B cell (primary cell): ENCODE measurements at regions not wholly inside any gene's neighbourhood (a gene's known extent, or its start where the extent isn't known, plus 50 kb on each side); places are given as distances from the start of the nearest gene placed in this dataset.

Experiments
- ATAC-seq: fragments of 200-7000 bp; cut with Tn5 transposase; one replicate; pipeline ENCODE4 v1.10.0; 2021; ENCODE audit warnings: low read depth, mild to moderate bottlenecking, moderate number of reproducible peaks, moderate library complexity
- CTCF ChIA-PET: fragments of 350-600 bp; sonication (Branson Sonifier 250); formaldehyde crosslinking; loops from one replicate; lab custom pipeline; 2021; ENCODE audit warnings: antibody characterized with exemption, inconsistent platforms; lab: Charles Lee
- POLR2A ChIA-PET: fragments of 350-600 bp; sonication (Branson Sonifier 250); formaldehyde crosslinking; loops from one replicate; lab custom pipeline; 2021; ENCODE audit warnings: antibody characterized with exemption; lab: Charles Lee
- DNase-seq: peaks from one replicate; pipeline ENCODE4 v3.0.0; 2013
- H2AFZ ChIP-seq: 2 replicates; pipeline ENCODE4 v1.6.1; 2012; ENCODE audit warnings: mild to moderate bottlenecking, low read depth, low read length; ENCODE audit not compliant: insufficient read depth, poor library complexity, severe bottlenecking
- H3K27ac ChIP-seq, 2 donors: 1 replicate in 1 of 2; 2 replicates in 1 of 2; pipeline ENCODE4 v1.5.1; 2012 to 2013; ENCODE audit warnings: low read length in 2 of 2, mild to moderate bottlenecking in 2 of 2, moderate library complexity in 1 of 2
- H3K27me3 ChIP-seq, 4 experiments: fragments of 200-600 bp in 1 of 4; sonication (generic) in 1 of 4; replicated peaks in 1 of 4; 1 replicate in 2 of 4; 2 replicates in 2 of 4; pipeline versions ENCODE4 v1.6.1 to v1.7.0; 2013 to 2016; ENCODE audit warnings: low read length in 3 of 4, mild to moderate bottlenecking in 2 of 4, mixed read lengths in 1 of 4, moderate library complexity in 1 of 4; ENCODE audit not compliant: insufficient read depth in 4 of 4, control insufficient read depth in 3 of 4; ENCODE audit errors: control extremely low read depth in 1 of 4
- H3K36me3 ChIP-seq, 2 experiments: replicated peaks in 1 of 2; 1 replicate in 1 of 2; 2 replicates in 1 of 2; pipeline versions ENCODE4 v1.6.1 to v1.7.1; 2013; ENCODE audit warnings: low read length in 1 of 2; ENCODE audit not compliant: insufficient read depth in 2 of 2, control insufficient read depth in 1 of 2; ENCODE audit errors: control extremely low read depth in 1 of 2, extremely low read depth in 1 of 2
- H3K4me1 ChIP-seq, 2 donors: fragments of 200-600 bp in 1 of 2; sonication (generic) in 1 of 2; 1 replicate in 1 of 2; 2 replicates in 1 of 2; pipeline versions ENCODE4 v1.5.1 to v1.6.1; 2013 to 2017; ENCODE audit warnings: low read length in 2 of 2; ENCODE audit not compliant: control insufficient read depth in 2 of 2, insufficient read depth in 2 of 2
- H3K4me2 ChIP-seq: replicated peaks from 2 replicates; pipeline ENCODE3; 2012; ENCODE audit warnings: mild to moderate bottlenecking, low read depth, low read length; ENCODE audit not compliant: poor library complexity, severe bottlenecking
- H3K4me3 ChIP-seq, 5 experiments: fragments of 200-600 bp in 1 of 5; sonication (generic) in 1 of 5; 1 replicate in 3 of 5; 2 replicates in 2 of 5; pipeline versions ENCODE4 v1.5.1 to v1.7.0; 2011 to 2016; ENCODE audit warnings: low read length in 4 of 5, mild to moderate bottlenecking in 4 of 5, low read depth in 2 of 5, control low read depth in 1 of 5, moderate library complexity in 1 of 5; ENCODE audit not compliant: insufficient read depth in 1 of 5; ENCODE audit errors: control extremely low read depth in 1 of 5, extremely low read depth in 1 of 5
- H3K79me2 ChIP-seq: fragments of 200-600 bp; sonication (generic); one replicate; pipeline ENCODE4 v1.6.0; 2016; ENCODE audit warnings: low read length; ENCODE audit not compliant: control insufficient read depth, insufficient read depth
- H3K9ac ChIP-seq: fragments of 200-600 bp; sonication (generic); 2 replicates; pipeline ENCODE4 v1.6.1; 2017; ENCODE audit warnings: mild to moderate bottlenecking, low read length, moderate library complexity
- H3K9me3 ChIP-seq, 3 donors: one replicate each; pipeline versions ENCODE4 v1.6.1 to v1.7.1; 2013; ENCODE audit warnings: low read length in 2 of 3; ENCODE audit not compliant: control insufficient read depth in 2 of 3, insufficient read depth in 1 of 3; ENCODE audit errors: control extremely low read depth in 1 of 3
- H4K20me1 ChIP-seq: 2 replicates; pipeline ENCODE4 v1.6.0; 2012; ENCODE audit warnings: mild to moderate bottlenecking, low read length; ENCODE audit not compliant: insufficient read depth, control insufficient read depth, poor library complexity, severe bottlenecking
- H3K27ac Mint-ChIP-seq: one replicate; pipeline ENCODE4 v1.8.0; 2021; ENCODE audit warnings: mixed read lengths
- H3K27me3 Mint-ChIP-seq: one replicate; pipeline ENCODE4 v1.8.0; 2021; ENCODE audit warnings: mixed read lengths
- H3K4me1 Mint-ChIP-seq: one replicate; pipeline ENCODE4 v1.8.0; 2021; ENCODE audit warnings: mixed read lengths
- H3K4me3 Mint-ChIP-seq: one replicate; pipeline ENCODE4 v1.8.0; 2021; ENCODE audit warnings: mixed read lengths
- H3K9me3 Mint-ChIP-seq: one replicate; pipeline ENCODE4 v1.8.0; 2022; ENCODE audit warnings: mixed read lengths; ENCODE audit not compliant: insufficient read depth
- EZH2 ChIP-seq: IDR thresholded peaks from 2 replicates; pipeline ENCODE4 v1.6.1; 2012; ENCODE audit warnings: borderline replicate concordance, low read depth, mild to moderate bottlenecking, moderate library complexity, low read length; ENCODE audit not compliant: insufficient read depth, poor library complexity, severe bottlenecking
- WGBS: methylation state at CpG from one replicate; pipeline ENCODE4 v1.1.5; 2013; ENCODE audit warnings: missing lambda C conversion rate; ENCODE audit not compliant: insufficient coverage; 5-methylcytosine and 5-hydroxymethylcytosine counted together
- intact Hi-C: fragments of 100-400 bp; cut with micrococcal nuclease; formaldehyde crosslinking; loops from one replicate; pipeline ENCODE4 v1.10.0; 2022
- TF ChIP-seq, protein P1 (sequence below): fragments of 200-600 bp; IDR thresholded peaks from one replicate; pipeline ENCODE4 v1.8.0; 2022; ENCODE audit warnings: antibody characterized with exemption, mild to moderate bottlenecking

DNA sequence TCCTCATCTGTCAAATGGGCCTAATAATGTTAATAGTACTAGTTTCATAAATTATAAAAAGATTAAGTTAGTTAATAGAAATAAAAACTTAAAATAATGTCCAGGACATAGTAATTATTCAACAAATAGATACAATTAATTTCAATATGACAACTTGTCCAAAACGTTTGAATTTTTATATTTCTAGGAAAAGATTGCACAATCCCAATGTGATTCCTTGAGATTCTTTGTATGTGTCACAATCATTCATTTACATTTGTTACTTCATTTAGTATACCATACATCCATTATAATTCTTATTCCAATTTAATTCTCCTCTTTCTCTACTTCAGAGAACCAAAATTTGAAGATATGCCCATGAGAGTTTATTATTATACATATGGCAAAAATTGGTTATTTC, 554.2 kb downstream of the GABRG1 start:
- no peak overlapping the region for H3K4me3 ChIP-seq
- ChIA-PET POLR2A (no interaction called here), CTCF (interaction anchor here (0.7 kb wide), 1 partner anchor 1114 kb away, joined by 3 read pairs; no protein-coding TSS in a partner anchor)
- peaks cover 2% of the 10 kb centered on the region for H3K9me3 Mint-ChIP-seq
- no peak overlapping the region for H3K27ac ChIP-seq
- intact Hi-C loops = no loop called here
- no peak for TF ChIP-seq EZH2
- no peak overlapping the region for H3K4me3 Mint-ChIP-seq
- DNase-seq (no peak), ATAC-seq (no peak)
- no peak overlapping the region for H3K27ac Mint-ChIP-seq
- no peak overlapping the region for H3K9ac ChIP-seq
- peaks cover 0 to 8% (median 0%) of the 10 kb centered on the region in 3 donors for H3K9me3 ChIP-seq
- H3K4me2 ChIP-seq = no peak overlapping the region
- H3K79me2 ChIP-seq = no peaks in the 10 kb centered on the region
- no peaks in the 10 kb centered on the region for H3K4me1 ChIP-seq
- H3K27me3 Mint-ChIP-seq = no peaks in the 10 kb centered on the region
- H3K36me3 ChIP-seq = no peaks in the 10 kb centered on the region
- no peaks in the 10 kb centered on the region for H4K20me1 ChIP-seq
- no peaks in the 10 kb centered on the region for H3K27me3 ChIP-seq
- no peak overlapping the region for H2AFZ ChIP-seq
- WGBS = no CpG with 5 or more reads among the region's 1 CpG
- no peaks in the 10 kb centered on the region for H3K4me1 Mint-ChIP-seq

DNA sequence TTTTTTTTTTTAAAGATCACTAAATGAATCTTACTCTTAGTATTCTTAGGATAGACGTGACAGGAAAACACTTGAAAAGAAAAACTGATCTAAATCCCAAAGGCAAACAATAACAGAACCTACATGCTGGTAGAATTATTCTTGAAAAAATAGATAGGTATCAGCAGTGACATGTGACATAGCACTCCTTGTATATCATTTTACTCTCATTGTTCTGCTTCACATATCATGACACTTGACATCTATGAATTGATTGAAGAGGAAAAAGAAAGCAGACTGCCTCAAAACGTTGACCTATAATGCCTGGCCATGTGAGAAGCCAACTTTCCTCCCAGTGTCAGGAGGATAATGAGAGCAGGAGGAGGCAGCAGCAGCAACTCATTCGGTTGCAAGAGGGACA, 555.2 kb downstream of the GABRG1 start:
- intact Hi-C loops = no loop called here
- Histone ChIP-seq H3K4me3 (no peak overlapping the region), H3K36me3 (no peaks in the 10 kb centered on the region), H3K27me3 (no peaks in the 10 kb centered on the region), H4K20me1 (no peaks in the 10 kb centered on the region), H3K9ac (no peak overlapping the region), H3K9me3 (peaks cover 0 to 8% (median 0%) of the 10 kb centered on the region in 3 donors), H3K4me2 (no peak overlapping the region), H2AFZ (no peak overlapping the region), H3K27ac (no peak overlapping the region), H3K79me2 (no peaks in the 10 kb centered on the region), H3K4me1 (no peaks in the 10 kb centered on the region)
- no peaks in the 10 kb centered on the region for H3K27me3 Mint-ChIP-seq
- no peak for TF ChIP-seq EZH2
- TF ChIP-seq, protein P1, sequence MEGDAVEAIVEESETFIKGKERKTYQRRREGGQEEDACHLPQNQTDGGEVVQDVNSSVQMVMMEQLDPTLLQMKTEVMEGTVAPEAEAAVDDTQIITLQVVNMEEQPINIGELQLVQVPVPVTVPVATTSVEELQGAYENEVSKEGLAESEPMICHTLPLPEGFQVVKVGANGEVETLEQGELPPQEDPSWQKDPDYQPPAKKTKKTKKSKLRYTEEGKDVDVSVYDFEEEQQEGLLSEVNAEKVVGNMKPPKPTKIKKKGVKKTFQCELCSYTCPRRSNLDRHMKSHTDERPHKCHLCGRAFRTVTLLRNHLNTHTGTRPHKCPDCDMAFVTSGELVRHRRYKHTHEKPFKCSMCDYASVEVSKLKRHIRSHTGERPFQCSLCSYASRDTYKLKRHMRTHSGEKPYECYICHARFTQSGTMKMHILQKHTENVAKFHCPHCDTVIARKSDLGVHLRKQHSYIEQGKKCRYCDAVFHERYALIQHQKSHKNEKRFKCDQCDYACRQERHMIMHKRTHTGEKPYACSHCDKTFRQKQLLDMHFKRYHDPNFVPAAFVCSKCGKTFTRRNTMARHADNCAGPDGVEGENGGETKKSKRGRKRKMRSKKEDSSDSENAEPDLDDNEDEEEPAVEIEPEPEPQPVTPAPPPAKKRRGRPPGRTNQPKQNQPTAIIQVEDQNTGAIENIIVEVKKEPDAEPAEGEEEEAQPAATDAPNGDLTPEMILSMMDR = no peak
- DNase-seq (no peak), ATAC-seq (no peak)
- H3K9me3 Mint-ChIP-seq = peaks cover 2% of the 10 kb centered on the region
- CTCF ChIA-PET = interaction anchor here (0.6 kb wide), 1 partner anchor 29 kb away, joined by 3 read pairs; no protein-coding TSS in a partner anchor
- 100% methylated on average over 1 of the region's 3 CpGs for WGBS
- H3K4me1 Mint-ChIP-seq = no peaks in the 10 kb centered on the region
- no peak overlapping the region for H3K4me3 Mint-ChIP-seq
- POLR2A ChIA-PET = no interaction called here
- no peak overlapping the region for H3K27ac Mint-ChIP-seq
